B cell (primary cell): ENCODE measurements at regions not wholly inside any gene's neighbourhood (a gene's known extent, or its start where the extent isn't known, plus 50 kb on each side); places are given as distances from the start of the nearest gene placed in this dataset.

Experiments
- EZH2 ChIP-seq: IDR thresholded peaks from 2 replicates; pipeline ENCODE4 v1.6.1; 2012; ENCODE audit warnings: borderline replicate concordance, low read depth, mild to moderate bottlenecking, moderate library complexity, low read length; ENCODE audit not compliant: insufficient read depth, poor library complexity, severe bottlenecking
- TF ChIP-seq, protein P1 (sequence below): fragments of 200-600 bp; IDR thresholded peaks from one replicate; pipeline ENCODE4 v1.8.0; 2022; ENCODE audit warnings: antibody characterized with exemption, mild to moderate bottlenecking

DNA sequence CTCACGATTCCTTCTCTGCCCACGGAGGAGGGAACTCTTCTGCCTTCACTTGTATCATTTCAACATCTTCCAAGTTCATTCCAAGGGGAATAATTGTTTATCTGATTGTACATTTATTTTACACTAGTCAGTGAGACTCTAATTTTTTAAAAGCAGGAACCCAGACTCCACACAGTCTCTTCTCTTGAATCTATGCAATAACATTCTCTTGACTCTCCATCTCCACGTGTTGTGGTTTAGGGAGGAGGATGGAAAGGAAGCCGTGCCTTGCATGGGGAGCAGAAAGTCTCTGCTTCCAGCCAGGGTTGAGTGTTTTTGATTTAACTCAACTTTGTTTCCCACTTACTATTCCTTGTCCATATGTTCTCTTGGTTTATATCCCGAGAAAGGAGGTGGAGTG is 131.1 kb upstream of the RIOK3 start:
- no peak for TF ChIP-seq EZH2
- TF ChIP-seq, protein P1, sequence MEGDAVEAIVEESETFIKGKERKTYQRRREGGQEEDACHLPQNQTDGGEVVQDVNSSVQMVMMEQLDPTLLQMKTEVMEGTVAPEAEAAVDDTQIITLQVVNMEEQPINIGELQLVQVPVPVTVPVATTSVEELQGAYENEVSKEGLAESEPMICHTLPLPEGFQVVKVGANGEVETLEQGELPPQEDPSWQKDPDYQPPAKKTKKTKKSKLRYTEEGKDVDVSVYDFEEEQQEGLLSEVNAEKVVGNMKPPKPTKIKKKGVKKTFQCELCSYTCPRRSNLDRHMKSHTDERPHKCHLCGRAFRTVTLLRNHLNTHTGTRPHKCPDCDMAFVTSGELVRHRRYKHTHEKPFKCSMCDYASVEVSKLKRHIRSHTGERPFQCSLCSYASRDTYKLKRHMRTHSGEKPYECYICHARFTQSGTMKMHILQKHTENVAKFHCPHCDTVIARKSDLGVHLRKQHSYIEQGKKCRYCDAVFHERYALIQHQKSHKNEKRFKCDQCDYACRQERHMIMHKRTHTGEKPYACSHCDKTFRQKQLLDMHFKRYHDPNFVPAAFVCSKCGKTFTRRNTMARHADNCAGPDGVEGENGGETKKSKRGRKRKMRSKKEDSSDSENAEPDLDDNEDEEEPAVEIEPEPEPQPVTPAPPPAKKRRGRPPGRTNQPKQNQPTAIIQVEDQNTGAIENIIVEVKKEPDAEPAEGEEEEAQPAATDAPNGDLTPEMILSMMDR = no peak
